Activated naive CD8-positive, alpha-beta T cell treated with anti-CD3 and anti-CD28 coated beads, Interleukin-2, amount 10 ng/mL, durations not matched to agents 7 days and 5 days (primary cell): ENCODE measurements at regions not wholly inside any gene's neighbourhood (a gene's known extent, or its start where the extent isn't known, plus 50 kb on each side); places are given as distances from the start of the nearest gene placed in this dataset.

ENCODE experiments used
- ATAC-seq: fragments of 150-1000 bp; cut with Tn5 transposase; one replicate; pipeline ENCODE4 v1.10.0; 2021; ENCODE audit warnings: low read depth, moderate library complexity
- POLR2A ChIA-PET: fragments of 350-600 bp; sonication (Branson Sonifier 250); formaldehyde crosslinking; loops from one replicate; lab custom pipeline; 2021; ENCODE audit warnings: antibody characterized with exemption; lab: Charles Lee
- DNase-seq: peaks from one replicate; pipeline ENCODE4 v3.0.0; 2021
- H3K27ac Mint-ChIP-seq: one replicate; pipeline ENCODE4 v1.8.0; 2022; ENCODE audit warnings: mild to moderate bottlenecking, mixed read lengths
- H3K27me3 Mint-ChIP-seq: one replicate; pipeline ENCODE4 v1.8.0; 2022; ENCODE audit warnings: mild to moderate bottlenecking, moderate library complexity, mixed read lengths
- H3K36me3 Mint-ChIP-seq: one replicate; pipeline ENCODE4 v1.8.0; 2021; ENCODE audit warnings: mild to moderate bottlenecking, mixed read lengths
- H3K4me1 Mint-ChIP-seq: one replicate; pipeline ENCODE4 v1.8.0; 2021; ENCODE audit warnings: mixed read lengths
- H3K4me3 Mint-ChIP-seq: one replicate; pipeline ENCODE4 v1.8.0; 2022; ENCODE audit warnings: mild to moderate bottlenecking, moderate library complexity, mixed read lengths
- H3K9me3 Mint-ChIP-seq: one replicate; pipeline ENCODE4 v1.8.0; 2021; ENCODE audit warnings: mixed read lengths

DNA sequence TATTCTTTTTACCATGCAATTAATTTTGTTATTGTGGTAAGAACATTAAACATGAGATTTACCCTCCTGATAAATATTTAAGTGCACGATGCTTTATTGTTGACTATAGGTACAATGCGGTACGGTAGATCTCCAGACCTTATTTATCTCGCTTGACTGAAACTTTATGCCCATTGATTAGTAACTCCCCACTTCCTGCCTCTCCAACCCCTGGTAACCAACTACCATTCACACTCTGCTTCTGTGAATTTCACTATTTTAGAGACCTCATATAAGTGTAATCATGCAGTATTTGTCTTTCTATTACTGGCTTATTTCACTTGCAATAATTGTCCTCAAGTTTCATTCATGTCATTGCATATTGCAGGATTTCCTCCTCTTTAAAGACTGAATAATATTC lies 195.7 kb upstream of the ID2 start:
- no peak for DNase-seq
- POLR2A ChIA-PET: no interaction called here
- Mint-ChIP-seq H3K4me3 (peak overlapping the region; percentile 3), H3K9me3 (no peaks in the 10 kb centered on the region), H3K4me1 (peaks cover 57% of the 10 kb centered on the region), H3K36me3 (no peaks in the 10 kb centered on the region), H3K27me3 (no peaks in the 10 kb centered on the region), H3K27ac (peak overlapping the region; percentile 0)
- ATAC-seq: no peak

DNA sequence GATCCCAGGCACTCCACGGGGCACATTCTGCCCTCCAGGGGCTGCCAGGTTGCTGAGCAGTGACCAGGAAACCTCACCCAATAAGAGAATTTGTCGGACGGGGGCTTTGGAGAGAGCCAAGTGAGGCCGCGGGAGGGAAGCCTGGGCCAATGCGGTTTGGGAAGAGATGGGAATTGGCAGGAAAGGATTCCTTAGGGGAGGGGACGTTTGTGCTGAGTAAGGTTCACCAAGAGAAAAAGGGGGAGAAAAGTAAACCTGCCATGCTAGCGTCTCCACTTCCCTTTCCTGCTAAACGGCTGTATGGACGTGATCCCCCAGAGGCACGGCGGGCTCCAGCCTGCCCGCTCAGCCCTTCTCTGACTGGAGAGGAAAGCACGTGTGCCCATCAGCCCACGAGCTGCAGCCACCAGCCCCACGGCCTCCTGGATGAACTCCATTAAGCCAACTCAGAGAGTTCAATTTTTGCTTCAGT lies 194.4 kb upstream of the ID2 start:
- H3K4me3 Mint-ChIP-seq: peak overlapping the region; percentile 64

DNA sequence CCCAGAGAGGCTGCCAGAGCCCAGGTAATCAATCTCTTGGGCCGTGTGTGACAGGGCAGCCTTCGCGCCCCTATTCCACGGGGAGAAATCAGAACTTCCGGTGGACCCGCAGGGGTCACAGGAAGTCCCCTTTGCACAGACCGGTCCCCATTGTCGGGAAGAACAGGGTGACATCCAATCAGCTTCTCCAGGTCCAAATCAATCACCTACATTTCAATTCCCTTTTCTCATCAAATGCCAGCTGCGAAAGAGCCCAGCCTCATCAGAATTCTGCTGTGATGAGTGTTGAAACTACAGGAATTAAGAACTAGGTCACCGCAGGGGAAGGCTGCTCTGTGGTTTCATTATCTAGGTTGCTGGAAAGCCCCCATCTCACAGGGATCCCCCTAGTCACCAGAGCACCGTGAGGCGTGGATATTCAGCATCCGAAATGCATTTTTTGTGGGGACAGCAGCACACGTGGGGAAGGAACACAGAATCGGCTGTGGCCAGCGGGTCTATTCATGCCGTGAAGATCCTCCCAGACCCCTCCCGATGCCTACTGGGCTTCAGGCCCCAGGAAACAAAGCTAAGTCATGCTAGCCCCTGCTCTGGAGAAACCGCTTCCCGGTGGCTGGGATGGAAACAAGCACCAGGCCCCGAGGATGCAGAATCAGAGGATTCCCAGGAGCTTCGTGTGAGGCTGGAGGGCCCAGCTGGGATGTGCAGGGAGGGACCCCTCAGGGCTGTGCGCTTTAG lies 193.7 kb upstream of the ID2 start:
- POLR2A ChIA-PET: interaction anchor here (0.8 to 1.8 kb wide), 4 partner anchors 9 to 57 kb away, joined by 3 to 6 read pairs (median 4); no protein-coding TSS in a partner anchor
- peak; percentile 74 for ATAC-seq
- peak overlapping the region; percentile 64 for H3K4me3 Mint-ChIP-seq
- H3K9me3 Mint-ChIP-seq: no peaks in the 10 kb centered on the region
- H3K4me1 Mint-ChIP-seq: peaks cover 42% of the 10 kb centered on the region
- peaks cover 3% of the 10 kb centered on the region for H3K27me3 Mint-ChIP-seq
- peak overlapping the region; percentile 78 for H3K27ac Mint-ChIP-seq
- DNase-seq: no peak
- H3K36me3 Mint-ChIP-seq: no peaks in the 10 kb centered on the region

More for the DNA sequence above, 194.4 kb upstream of the ID2 start:
- no peak for ATAC-seq
- no peaks in the 10 kb centered on the region for H3K36me3 Mint-ChIP-seq
- no peaks in the 10 kb centered on the region for H3K9me3 Mint-ChIP-seq
- peaks cover 3% of the 10 kb centered on the region for H3K27me3 Mint-ChIP-seq
- peak overlapping the region; percentile 78 for H3K27ac Mint-ChIP-seq
- POLR2A ChIA-PET: interaction anchor here (1.1 kb wide), 1 partner anchor 24 kb away, joined by 3 read pairs; no protein-coding TSS in a partner anchor
- H3K4me1 Mint-ChIP-seq: peaks cover 49% of the 10 kb centered on the region
- no peak for DNase-seq

GRCh38 chr2:8489221-8489620 lies 192.6 kb upstream of the ID2 start:
- ATAC-seq (no peak), DNase-seq (no peak)
- H3K36me3 Mint-ChIP-seq: no peaks in the 10 kb centered on the region
- H3K27ac Mint-ChIP-seq: no peak overlapping the region
- peaks cover 6% of the 10 kb centered on the region for H3K27me3 Mint-ChIP-seq
- H3K9me3 Mint-ChIP-seq: no peaks in the 10 kb centered on the region
- H3K4me3 Mint-ChIP-seq: no peak overlapping the region
- peaks cover 38% of the 10 kb centered on the region for H3K4me1 Mint-ChIP-seq
- POLR2A ChIA-PET: interaction anchor here (0.7 to 1.8 kb wide), 4 partner anchors 8 to 191 kb away, joined by 3 to 6 read pairs (median 4); no protein-coding TSS in a partner anchor

DNA sequence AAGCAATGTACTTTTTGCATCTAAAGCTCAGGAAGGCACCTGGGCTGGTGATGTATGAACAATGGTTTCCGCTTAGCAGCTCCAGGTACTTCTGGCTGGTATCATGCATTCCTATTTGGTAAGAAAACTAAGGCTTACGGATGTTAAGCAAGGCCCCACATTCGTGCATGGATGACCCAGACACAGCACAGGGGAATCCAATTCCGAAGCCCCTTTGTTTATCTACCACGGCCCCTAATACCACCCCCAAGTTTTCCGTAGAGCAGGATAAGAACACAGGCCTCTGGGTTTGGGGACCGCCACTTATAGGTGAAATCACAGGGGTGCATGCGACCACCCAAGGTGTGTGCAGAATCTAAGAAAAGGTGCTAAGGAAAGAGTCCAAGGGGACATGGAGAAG lies 192.1 kb upstream of the ID2 start:
- Mint-ChIP-seq H3K4me3 (no peak overlapping the region), H3K27ac (no peak overlapping the region), H3K9me3 (no peaks in the 10 kb centered on the region), H3K27me3 (peaks cover 6% of the 10 kb centered on the region), H3K36me3 (peaks cover under 1% of the 10 kb centered on the region), H3K4me1 (peaks cover 40% of the 10 kb centered on the region)
- ATAC-seq: no peak
- POLR2A ChIA-PET: interaction anchor here (0.7 to 1.8 kb wide), 2 partner anchors 14 to 191 kb away, joined by 4 to 6 read pairs; no protein-coding TSS in a partner anchor
- DNase-seq: no peak

DNA sequence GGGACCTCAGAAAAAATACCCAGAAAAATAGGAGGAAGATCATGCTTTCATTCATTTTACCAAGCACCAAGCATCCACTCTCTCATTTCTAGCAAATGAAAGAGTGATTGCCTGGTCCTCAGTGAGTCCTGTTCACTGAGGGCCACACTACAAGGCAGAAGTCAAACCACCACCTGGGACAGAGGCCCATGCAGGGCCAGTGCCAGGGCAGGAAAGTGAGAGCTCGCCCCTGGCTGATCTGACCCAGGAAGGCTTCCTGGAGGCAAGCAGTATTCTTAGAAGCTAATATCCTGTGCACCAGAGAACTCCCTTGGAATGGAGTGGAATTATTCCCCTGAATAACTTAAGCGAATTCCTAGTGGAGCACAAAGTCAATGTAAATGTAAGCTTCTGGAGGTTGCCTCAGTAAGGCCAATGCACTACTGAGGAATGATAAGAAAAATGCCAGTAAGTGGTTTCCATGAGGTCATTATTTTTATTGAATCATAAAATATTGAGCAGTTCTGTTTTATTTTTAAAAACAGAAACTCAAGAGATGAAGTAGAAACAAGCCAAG lies 191.6 kb upstream of the ID2 start:
- ATAC-seq (no peak), DNase-seq (no peak)
- H3K36me3 Mint-ChIP-seq: peaks cover 1% of the 10 kb centered on the region
- H3K4me1 Mint-ChIP-seq: peaks cover 40% of the 10 kb centered on the region
- H3K27me3 Mint-ChIP-seq: peaks cover 6% of the 10 kb centered on the region
- no peak overlapping the region for H3K27ac Mint-ChIP-seq
- H3K4me3 Mint-ChIP-seq: no peak overlapping the region
- POLR2A ChIA-PET: no interaction called here
- H3K9me3 Mint-ChIP-seq: no peaks in the 10 kb centered on the region

DNA sequence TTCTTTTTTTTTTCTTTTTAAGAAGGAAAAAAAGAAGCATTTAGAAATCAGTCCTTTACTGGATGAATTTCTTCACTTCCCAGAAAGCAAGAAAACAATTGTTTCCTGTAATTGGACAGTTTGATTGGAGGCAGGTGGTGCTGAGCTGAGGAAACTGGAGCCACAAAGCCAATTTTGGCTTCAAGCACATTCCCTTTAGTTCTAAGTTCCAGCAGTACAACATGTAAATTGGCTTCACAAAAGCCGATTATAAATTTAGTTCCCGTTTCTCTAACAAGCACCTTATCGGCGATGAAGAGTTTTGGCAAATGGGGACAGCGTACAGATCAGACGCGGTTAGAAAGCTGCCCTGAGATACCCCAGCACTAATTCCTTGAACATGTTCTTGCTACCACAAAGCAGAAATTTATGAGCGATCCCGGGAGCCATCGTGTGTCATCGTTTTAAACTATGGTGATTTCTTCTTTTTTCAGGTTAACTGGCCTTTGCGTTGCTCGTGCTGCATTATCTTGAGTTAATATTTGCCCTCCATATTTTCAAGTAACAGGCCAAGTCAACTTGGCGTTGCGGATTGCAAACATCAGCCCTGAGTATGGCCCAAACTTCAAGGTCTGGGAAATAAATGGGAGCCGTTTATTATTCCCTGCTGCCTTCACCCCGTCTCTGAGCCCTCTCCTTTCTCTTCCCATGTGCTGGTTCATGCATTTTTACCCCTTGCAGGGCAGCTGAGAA lies 190.4 kb upstream of the ID2 start:
- Mint-ChIP-seq H3K4me3 (no peak overlapping the region), H3K27me3 (peaks cover 6% of the 10 kb centered on the region), H3K27ac (no peak overlapping the region), H3K36me3 (peaks cover 1% of the 10 kb centered on the region), H3K4me1 (peaks cover 35% of the 10 kb centered on the region), H3K9me3 (no peaks in the 10 kb centered on the region)
- ATAC-seq (no peak), DNase-seq (no peak)
- POLR2A ChIA-PET: no interaction called here

DNA sequence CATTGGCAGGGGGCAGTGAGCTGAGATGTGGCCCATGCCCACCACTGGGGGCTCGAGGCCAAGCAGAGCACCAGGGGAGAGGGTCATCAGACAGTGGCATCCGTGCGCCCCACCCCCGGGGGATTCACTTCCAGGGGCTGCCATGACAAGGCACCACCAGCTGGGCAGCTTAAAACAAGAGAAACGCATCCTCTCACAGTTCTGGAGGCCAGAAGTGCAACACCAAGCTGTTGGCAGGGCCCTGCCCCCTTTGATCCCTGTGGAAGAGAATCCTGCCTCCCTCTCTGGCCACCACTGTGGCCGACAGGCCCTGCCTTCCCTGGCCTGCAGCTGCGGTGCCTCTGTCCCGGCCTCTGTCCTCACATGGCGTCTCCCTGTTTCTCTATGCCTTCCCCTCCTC lies 187.7 kb upstream of the ID2 start:
- Mint-ChIP-seq H3K4me1 (peaks cover 29% of the 10 kb centered on the region), H3K27ac (no peak overlapping the region), H3K36me3 (peaks cover 1% of the 10 kb centered on the region), H3K27me3 (peaks cover 6% of the 10 kb centered on the region), H3K9me3 (no peaks in the 10 kb centered on the region), H3K4me3 (no peak overlapping the region)
- POLR2A ChIA-PET: no interaction called here
- no peak for ATAC-seq
- peak; percentile 11 for DNase-seq

DNA sequence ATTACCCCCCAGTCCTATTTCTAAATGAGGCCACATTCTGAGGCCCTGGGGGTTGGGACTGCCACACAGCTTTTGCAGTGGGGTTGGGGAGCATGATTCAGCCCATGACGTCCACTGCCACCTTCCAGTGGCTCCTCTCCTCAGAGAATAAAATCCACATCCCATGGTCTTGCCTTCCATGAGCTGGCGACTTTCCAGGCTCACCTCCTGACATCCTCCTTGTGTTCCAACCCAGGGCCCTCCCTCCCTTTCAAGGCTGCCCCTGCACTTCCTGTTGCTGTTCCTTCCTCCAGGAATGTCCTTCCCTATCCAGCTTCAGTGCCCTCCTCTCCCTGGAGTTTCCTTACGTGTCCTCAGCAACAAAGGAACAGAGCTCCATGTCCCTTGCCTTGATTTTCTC lies 187.3 kb upstream of the ID2 start:
- peaks cover 6% of the 10 kb centered on the region for H3K27me3 Mint-ChIP-seq
- POLR2A ChIA-PET: no interaction called here
- no peak for ATAC-seq
- H3K36me3 Mint-ChIP-seq: peaks cover 1% of the 10 kb centered on the region
- H3K4me3 Mint-ChIP-seq: no peak overlapping the region
- H3K27ac Mint-ChIP-seq: peak overlapping the region; percentile 54
- DNase-seq: peak; percentile 11
- peaks cover 31% of the 10 kb centered on the region for H3K4me1 Mint-ChIP-seq
- no peaks in the 10 kb centered on the region for H3K9me3 Mint-ChIP-seq

GRCh38 chr2:8495189-8495989 lies 186.5 kb upstream of the ID2 start:
- Mint-ChIP-seq H3K9me3 (no peaks in the 10 kb centered on the region), H3K27me3 (peaks cover 6% of the 10 kb centered on the region), H3K4me1 (peaks cover 31% of the 10 kb centered on the region), H3K36me3 (peaks cover 1% of the 10 kb centered on the region), H3K4me3 (no peak overlapping the region), H3K27ac (peak overlapping the region; percentile 9)
- ATAC-seq (no peak), DNase-seq (peak; percentile 8)
- POLR2A ChIA-PET: interaction anchor here (0.7 to 1.4 kb wide), 3 partner anchors 14 to 43 kb away, joined by 3 read pairs; no protein-coding TSS in a partner anchor

DNA sequence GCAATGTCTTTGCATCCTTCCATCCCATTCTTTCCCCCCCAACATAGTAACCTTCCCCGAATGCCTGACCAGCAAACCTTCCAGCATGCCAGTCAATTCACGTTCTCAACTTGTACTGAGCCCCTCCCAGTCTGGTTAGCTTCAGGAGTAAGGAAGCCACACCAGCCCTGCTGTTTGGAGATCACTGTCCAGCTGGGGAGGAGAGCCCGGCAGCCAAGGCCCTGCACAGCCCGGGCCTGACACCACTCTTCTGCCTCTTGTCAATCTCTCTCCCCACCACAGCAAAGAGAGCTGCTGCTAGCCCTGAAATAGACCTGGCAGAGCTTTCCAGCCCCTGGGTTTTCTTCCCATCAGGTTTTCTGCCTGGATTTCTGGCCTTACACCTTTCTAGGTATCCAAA lies 185.8 kb upstream of the ID2 start:
- Mint-ChIP-seq H3K36me3 (peaks cover 1% of the 10 kb centered on the region), H3K27me3 (peaks cover 6% of the 10 kb centered on the region), H3K9me3 (no peaks in the 10 kb centered on the region), H3K4me1 (peaks cover 29% of the 10 kb centered on the region), H3K4me3 (no peak overlapping the region), H3K27ac (no peak overlapping the region)
- POLR2A ChIA-PET: interaction anchor here (0.7 to 1.4 kb wide), 3 partner anchors 14 to 42 kb away, joined by 3 read pairs; no protein-coding TSS in a partner anchor
- DNase-seq (peak; percentile 20), ATAC-seq (no peak)

- Mint-ChIP-seq H3K4me3 (no peak overlapping the region), H3K4me1 (peaks cover 24% of the 10 kb centered on the region), H3K9me3 (no peaks in the 10 kb centered on the region), H3K27me3 (peaks cover 6% of the 10 kb centered on the region), H3K27ac (no peak overlapping the region), H3K36me3 (peaks cover 1% of the 10 kb centered on the region)
- DNase-seq (peak; percentile 13), ATAC-seq (no peak)
- POLR2A ChIA-PET: interaction anchor here (0.9 to 1.4 kb wide), 3 partner anchors 8 to 41 kb away, joined by 3 read pairs; no protein-coding TSS in a partner anchor
These were observed 185.2 kb upstream of the ID2 start for GRCh38 chr2:8496617-8497016.
